GM19463 (cell line): ENCODE measurements at regions not wholly inside any gene's neighbourhood (a gene's known extent, or its start where the extent isn't known, plus 50 kb on each side); places are given as distances from the start of the nearest gene placed in this dataset.

ENCODE experiments used
- ATAC-seq: cut with Tn5 transposase; IDR thresholded peaks from one replicate; pipeline ENCODE4 v1.9.1; 2021; ENCODE audit warnings: mild to moderate bottlenecking, moderate library complexity; ENCODE audit not compliant: unreplicated experiment

DNA sequence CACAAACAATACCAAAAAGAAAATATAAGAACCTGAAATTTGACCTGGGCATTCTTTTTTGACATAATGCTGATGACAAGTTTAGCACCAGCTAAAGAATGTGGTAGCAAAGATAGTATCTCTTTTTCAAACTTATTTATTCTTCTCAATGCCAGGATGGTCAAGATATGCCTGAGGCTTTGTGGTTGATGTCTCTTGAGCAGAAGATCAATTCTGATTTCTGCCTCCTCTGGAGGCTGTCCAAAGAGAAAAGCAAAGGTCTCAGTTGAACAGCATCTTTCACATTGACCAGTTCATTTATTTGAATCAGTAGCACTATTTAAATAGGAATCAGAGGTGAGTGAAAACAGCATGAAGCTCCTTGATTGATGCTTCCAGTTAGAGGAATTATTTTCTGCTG lies 588.2 kb downstream of the HTR1A start:
- ATAC-seq = no peak

DNA sequence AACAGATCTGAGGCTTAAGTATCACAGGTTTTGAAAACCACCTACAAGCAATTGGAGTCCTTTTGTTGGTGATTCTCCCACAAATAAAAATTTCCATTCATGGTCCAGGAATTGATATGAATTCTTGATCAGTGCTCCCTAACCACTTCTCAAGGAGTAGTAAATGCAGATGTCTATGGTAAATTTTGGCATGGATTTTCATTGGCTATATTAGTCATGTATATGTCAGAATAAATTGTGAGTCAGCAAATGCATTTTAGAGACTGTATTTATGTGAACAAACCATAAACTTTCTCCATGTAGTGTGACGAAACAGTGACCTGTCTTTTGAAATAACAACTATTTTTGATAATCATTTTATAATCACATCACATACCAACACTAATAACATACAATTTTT lies 611.1 kb downstream of the HTR1A start:
- no peak for ATAC-seq

- no peak for ATAC-seq
Observed at GRCh38 chr5:63346451-63346850, 615.8 kb downstream of the HTR1A start.

DNA sequence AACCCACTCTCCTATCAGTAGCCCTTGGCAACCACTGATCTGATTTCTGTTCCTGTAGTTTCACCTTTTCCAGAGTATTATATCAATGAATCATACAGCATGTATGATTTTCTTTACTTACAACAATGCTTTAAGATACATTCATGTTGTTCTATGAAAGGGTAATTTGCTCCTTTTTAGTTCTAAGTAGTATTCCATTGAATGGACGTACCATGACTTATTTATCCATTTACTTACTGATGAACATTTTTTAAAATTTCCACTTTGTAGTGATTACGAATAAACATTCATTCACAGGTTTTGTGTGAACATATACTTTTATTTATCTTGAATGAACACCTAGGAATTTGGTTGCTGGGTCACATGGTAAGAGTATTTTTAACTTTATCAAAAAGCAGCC lies 620.8 kb downstream of the HTR1A start:
- no peak for ATAC-seq

DNA sequence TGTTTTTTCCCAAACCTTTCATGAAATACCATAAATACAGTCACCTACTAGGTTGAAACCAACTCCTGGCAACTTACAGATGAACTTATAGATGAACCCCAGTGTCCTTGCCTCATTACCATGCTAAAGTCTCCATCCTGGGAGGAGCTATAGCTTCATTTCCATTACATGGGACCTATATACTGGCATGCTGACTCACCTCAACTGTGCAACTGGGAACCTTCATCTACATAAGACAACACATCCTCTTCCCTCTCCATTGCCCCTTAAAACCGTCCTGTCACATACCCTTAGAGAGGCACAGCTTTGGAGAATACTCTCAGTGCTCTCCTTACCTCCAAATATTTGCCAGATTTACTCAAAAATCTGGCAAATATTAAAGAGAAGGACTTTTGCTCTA lies 638.3 kb downstream of the HTR1A start:
- ATAC-seq = no peak

DNA sequence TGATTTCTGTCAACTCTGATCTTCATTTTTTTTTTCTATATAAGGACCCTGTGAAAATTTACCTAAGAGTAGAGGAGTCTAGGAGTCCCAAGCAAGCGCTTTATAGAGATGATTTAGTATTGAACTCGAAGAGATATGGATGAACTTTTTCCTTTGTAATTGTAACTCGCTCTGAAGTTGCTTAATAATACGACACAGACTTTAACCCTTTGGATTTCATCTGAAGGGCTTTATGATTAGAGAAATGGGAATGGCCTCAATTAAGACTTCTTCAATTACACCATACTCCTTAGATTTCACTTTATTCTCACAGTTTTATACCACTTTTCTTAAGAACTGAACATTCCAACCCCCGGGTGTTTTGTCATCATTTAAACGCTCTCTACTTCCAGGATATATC lies 647.7 kb downstream of the HTR1A start:
- no peak for ATAC-seq

DNA sequence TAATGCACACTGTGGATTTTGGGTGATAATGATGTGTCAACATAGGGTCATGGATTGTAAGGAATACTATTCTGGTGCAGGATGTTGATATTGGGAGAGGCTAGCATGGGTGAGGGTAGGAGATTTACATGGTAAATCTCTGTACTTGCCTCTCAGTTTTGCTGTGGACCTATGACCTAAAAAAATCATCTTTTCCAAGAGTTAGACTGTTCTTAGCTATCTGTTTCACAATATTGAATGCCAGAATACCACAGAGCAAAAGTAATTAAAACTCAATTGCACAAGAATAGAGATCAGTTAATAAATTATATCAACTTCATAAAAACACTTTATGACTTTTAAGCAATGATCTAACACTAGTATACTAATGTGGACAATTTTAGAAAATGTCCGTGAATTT lies 651.6 kb downstream of the HTR1A start:
- no peak for ATAC-seq

DNA sequence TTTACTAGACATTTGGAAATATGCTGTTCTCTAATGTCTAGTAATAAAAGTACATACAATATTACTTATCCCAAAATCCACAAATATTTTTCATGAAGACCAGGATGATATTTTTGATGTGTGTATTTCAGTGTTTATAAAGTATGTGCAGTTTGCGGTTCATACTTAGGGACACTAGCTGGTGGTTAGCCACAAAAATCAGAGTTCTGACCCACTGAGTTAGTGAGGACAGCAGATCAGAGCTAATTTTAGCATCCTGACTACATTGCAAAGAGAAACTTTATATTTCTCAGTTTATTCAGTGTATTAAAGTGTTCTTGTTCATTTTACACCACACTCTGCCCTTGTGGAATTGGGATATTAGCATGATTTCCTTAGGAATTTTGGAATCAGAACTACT lies 655.3 kb downstream of the HTR1A start:
- no peak for ATAC-seq

- ATAC-seq = no peak
Observed at GRCh38 chr5:63293317-63293716, 668.9 kb downstream of the HTR1A start.

DNA sequence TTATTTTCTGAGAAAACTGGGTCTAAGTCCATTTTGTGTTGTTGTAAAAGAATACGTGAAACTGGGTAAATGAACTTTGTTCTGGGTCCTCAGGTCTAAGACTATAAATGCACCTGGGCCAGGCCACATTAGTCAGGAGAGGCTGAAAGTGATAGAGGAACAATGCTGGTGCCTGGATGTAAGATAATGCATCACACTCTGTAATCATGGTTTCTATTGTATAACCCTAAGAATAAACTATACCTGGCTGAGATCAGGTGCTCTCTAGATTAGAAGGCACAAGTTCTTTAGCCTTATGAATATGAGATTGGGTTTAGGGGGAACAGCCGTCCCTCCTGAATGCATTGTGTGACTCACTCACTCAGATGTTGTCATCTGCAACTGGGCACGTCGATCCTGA lies 675.5 kb downstream of the HTR1A start:
- ATAC-seq = no peak

- ATAC-seq = no peak
Observed at GRCh38 chr5:63263411-63263810, 684.8 kb downstream of the LRRC70 start.

DNA sequence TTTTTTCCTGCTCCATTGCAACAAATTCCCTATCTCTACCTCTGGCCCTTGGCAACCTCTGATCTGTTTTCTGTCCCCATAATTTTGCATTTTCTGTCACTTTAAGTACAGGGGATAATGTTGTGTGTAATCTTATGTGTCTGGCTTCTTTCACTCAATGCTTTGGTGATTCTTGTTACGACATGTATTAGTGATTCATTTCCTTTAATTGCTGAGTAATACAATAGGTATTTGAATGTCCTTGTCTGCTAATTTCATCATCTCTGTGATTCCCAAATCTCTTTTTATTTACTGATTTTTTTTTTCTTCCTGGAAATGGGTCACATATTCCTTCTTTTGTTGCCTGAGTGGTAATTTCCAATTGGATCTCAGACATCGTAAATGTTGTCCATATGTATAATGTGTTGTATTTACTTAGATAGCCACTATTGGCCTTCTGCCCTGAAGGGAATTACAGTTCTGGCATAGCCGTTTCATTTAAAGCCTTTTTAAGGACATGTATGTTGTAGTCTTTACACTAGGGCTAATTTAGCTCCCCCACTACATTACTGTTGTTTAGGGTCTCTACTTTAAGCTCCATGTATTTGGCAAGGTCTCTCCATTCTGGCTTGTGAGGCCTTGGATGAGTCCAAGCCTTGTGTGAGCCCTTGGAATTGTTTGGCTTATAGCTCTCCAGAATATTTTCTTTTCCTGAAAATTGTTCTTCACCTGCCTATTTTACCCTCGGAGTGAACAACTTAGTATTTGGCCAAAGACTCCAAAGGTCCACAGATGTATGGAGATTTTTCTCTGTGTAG lies 683.8 kb downstream of the LRRC70 start:
- no peak for ATAC-seq

DNA sequence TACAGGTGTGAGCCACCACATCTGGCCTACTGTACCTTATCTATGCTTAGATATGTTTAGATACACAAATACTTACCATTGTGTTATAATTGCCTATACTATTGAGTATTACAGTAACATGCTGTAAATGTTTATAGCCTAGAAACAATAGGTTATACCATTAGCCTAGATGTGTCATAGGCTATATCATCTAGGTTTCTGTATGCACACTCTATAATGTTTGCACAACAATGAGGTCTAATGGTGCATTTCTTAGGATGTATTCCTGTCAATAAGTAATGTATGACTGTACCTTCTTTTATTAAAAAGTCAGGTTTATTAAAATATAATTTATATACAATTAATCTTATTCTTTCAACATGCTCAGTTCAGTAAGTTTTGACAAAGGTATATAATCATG lies 683.1 kb downstream of the LRRC70 start:
- ATAC-seq = no peak

DNA sequence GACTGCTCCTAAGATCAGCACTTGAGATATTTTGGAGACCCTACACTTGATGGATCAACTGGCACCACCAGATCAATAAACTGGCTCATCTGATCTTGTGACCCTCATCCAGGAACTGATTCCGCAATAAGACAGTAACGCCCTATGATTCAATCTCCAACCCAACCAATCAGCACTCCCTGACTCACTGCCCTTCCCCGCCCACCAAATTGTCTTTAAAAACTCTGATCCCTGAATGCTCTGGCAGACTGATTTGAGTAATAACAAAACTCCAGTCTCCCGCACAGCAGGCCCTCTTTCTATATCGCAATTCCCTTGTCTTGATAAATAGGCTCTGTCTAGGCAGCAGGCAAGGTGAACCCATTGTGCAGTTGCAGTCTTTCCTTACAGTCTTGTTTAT lies 677.0 kb downstream of the LRRC70 start:
- no peak for ATAC-seq

- no peak for ATAC-seq
Observed at GRCh38 chr5:63250939-63251338, 672.3 kb downstream of the LRRC70 start.

DNA sequence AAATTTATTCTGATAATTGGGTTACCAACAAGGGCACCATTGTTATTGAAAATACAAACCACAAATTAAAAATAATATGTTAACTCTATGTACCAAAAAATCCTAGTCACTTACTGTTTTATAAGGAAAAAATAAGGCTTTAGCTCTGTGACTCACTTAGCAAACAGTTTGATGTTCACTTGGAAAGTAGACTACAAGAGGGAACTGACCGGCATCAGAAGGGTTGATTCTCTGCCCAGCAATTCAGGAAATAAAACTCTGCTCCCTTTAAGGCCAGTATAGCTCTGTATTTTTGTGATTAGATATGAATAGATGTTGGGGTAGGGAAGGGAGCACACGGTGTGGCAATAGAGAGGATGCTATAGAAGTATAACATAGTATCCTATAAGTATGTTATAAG lies 671.3 kb downstream of the LRRC70 start:
- ATAC-seq = no peak

GRCh38 chr5:63247651-63248050 lies 669.0 kb downstream of the LRRC70 start:
- ATAC-seq = no peak

- ATAC-seq = no peak
Observed at GRCh38 chr5:63245271-63245670, 666.7 kb downstream of the LRRC70 start.

GRCh38 chr5:63240063-63240755 lies 661.6 kb downstream of the LRRC70 start:
- ATAC-seq = no peak

GRCh38 chr5:63233911-63234310 lies 655.3 kb downstream of the LRRC70 start:
- no peak for ATAC-seq

DNA sequence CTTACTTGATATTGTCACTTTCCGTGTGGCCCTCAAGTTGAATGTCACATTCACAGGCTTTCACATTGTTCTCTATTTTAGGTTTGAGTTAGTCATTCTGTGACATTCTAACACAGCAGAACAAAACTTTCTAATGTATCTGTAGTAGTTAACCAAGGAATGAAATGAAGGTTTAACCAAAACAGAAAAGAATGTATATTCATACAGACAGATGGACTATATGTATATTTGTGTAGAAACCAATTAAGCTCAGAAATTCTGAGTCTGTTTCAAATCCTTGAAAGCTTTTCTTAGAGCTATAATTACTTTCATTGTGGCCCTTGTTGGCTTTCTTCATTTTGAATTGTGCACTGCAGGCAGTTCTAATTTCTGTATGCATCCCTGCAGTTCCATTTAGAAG lies 654.7 kb downstream of the LRRC70 start:
- no peak for ATAC-seq

GRCh38 chr5:63230754-63231153 lies 652.1 kb downstream of the LRRC70 start:
- no peak for ATAC-seq

DNA sequence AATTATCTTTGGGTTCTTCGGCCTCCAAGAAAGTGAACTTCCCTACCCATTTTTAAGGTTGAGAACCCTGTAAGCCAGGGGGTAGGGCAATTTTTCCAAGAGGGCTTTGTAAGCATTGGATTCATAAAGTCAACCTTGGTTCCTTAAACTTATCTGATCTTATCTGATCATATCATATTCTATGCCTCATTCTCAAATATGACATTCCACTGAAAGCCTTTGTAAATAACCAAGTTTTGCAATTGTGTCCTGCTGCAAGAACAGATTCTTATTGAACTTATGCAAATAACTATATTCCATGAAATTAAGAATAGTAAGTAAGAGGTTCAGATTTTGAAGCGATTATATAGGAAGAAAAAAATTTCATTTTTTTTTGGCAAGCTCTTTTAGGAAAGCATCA lies 649.5 kb downstream of the LRRC70 start:
- no peak for ATAC-seq
